ENCODE measurements at regions not wholly inside any gene's neighbourhood (a gene's known extent, or its start where the extent isn't known, plus 50 kb on each side); places are given as distances from the start of the nearest gene placed in this dataset.

GRCh38 chr1:5456090-5456811 lies 536.0 kb downstream of the NPHP4 start:
- DNase-seq, result no peak

GRCh38 chr1:5455651-5456050 lies 536.6 kb downstream of the NPHP4 start:
- no peak for DNase-seq

GRCh38 chr1:5455056-5455455 lies 537.2 kb downstream of the NPHP4 start:
- DNase-seq, result no peak

GRCh38 chr1:5453347-5453746 lies 538.9 kb downstream of the NPHP4 start:
- no peak for DNase-seq

GRCh38 chr1:5451671-5452070 lies 540.6 kb downstream of the NPHP4 start:
- no peak for DNase-seq

- DNase-seq, result peak; percentile 2
Observed at GRCh38 chr1:5448486-5448885, 543.7 kb downstream of the NPHP4 start.

GRCh38 chr1:5447503-5447960 lies 544.7 kb downstream of the NPHP4 start:
- DNase-seq, result no peak

- DNase-seq, result no peak
Observed at GRCh38 chr1:5444396-5444795, 547.8 kb downstream of the NPHP4 start.

GRCh38 chr1:5436808-5437207 lies 555.4 kb downstream of the NPHP4 start:
- no peak for DNase-seq

- DNase-seq, result no peak
Observed at GRCh38 chr1:5435414-5435813, 556.8 kb downstream of the NPHP4 start.

GRCh38 chr1:5432436-5432835 lies 559.8 kb downstream of the NPHP4 start:
- no peak for DNase-seq

- no peak for DNase-seq
Observed at GRCh38 chr1:5430911-5431697, 561.1 kb downstream of the NPHP4 start.

- no peak for DNase-seq
Observed at GRCh38 chr1:5430136-5430535, 562.1 kb downstream of the NPHP4 start.

GRCh38 chr1:5428351-5428750 lies 563.9 kb downstream of the NPHP4 start:
- no peak for DNase-seq

- no peak for DNase-seq
Observed at GRCh38 chr1:5427026-5427613, 565.1 kb downstream of the NPHP4 start.

GRCh38 chr1:5424802-5425703 lies 567.2 kb downstream of the NPHP4 start:
- no peak for DNase-seq

GRCh38 chr1:5423109-5423508 lies 569.1 kb downstream of the NPHP4 start:
- peak; percentile 25 for DNase-seq

GRCh38 chr1:5419501-5419900 lies 572.7 kb downstream of the NPHP4 start:
- no peak for DNase-seq

- DNase-seq, result no peak
Observed at GRCh38 chr1:5416518-5416917, 575.7 kb downstream of the NPHP4 start.

- DNase-seq, result no peak
Observed at GRCh38 chr1:5415606-5416005, 576.6 kb downstream of the NPHP4 start.

GRCh38 chr1:5410652-5411051 lies 581.6 kb downstream of the NPHP4 start:
- DNase-seq, result no peak

GRCh38 chr1:5408401-5408800 lies 583.8 kb downstream of the NPHP4 start:
- no peak for DNase-seq

GRCh38 chr1:5405263-5405662 lies 587.0 kb downstream of the NPHP4 start:
- no peak for DNase-seq
